ENCODE measurements at regions not wholly inside any gene's neighbourhood (a gene's known extent, or its start where the extent isn't known, plus 50 kb on each side); places are given as distances from the start of the nearest gene placed in this dataset.

- Histone ChIP-seq H3K9me3 (no peaks in the 10 kb centered on the region), H3K27me3 (no peaks in the 10 kb centered on the region), H3K4me1 (no peaks in the 10 kb centered on the region), H3K36me3 (no peaks in the 10 kb centered on the region), H3K27ac (no peak overlapping the region), H3K4me3 (no peak overlapping the region), H3K9ac (ENCODE audit: low read depth in 2 of 2, low read length in 2 of 2) (no peak overlapping the region)
- intact Hi-C loops (cut with DNase I): no loop called here
- no peak for DNase-seq
- no peak for TF ChIP-seq CTCF (IDR thresholded peaks at IDR 0.05)
Measured at GRCh38 chr7:113446791-113447190, 328.4 kb upstream of the SMIM30 start.

GRCh38 chr7:113446391-113446790 lies 328.0 kb upstream of the SMIM30 start:
- Histone ChIP-seq H3K27ac (no peak overlapping the region), H3K9me3 (no peaks in the 10 kb centered on the region), H3K9ac (ENCODE audit: low read depth in 2 of 2, low read length in 2 of 2) (no peak overlapping the region), H3K4me3 (no peak overlapping the region), H3K4me1 (no peaks in the 10 kb centered on the region), H3K27me3 (no peaks in the 10 kb centered on the region), H3K36me3 (no peaks in the 10 kb centered on the region)
- no peak for TF ChIP-seq CTCF (IDR thresholded peaks at IDR 0.05)
- no peak for DNase-seq
- intact Hi-C loops (cut with DNase I): no loop called here

- no peak for TF ChIP-seq CTCF (IDR thresholded peaks at IDR 0.05)
- Histone ChIP-seq H3K4me1 (no peaks in the 10 kb centered on the region), H3K9ac (ENCODE audit: low read depth in 2 of 2, low read length in 2 of 2) (no peak overlapping the region), H3K36me3 (no peaks in the 10 kb centered on the region), H3K9me3 (no peaks in the 10 kb centered on the region), H3K27ac (no peak overlapping the region), H3K27me3 (no peaks in the 10 kb centered on the region), H3K4me3 (no peak overlapping the region)
- no peak for DNase-seq
- intact Hi-C loops (cut with DNase I): no loop called here
Measured at GRCh38 chr7:113444261-113444660, 325.9 kb upstream of the SMIM30 start.

GRCh38 chr7:113440173-113440572 lies 321.8 kb upstream of the SMIM30 start:
- DNase-seq: no peak
- Histone ChIP-seq H3K27me3 (no peaks in the 10 kb centered on the region), H3K9ac (ENCODE audit: low read depth in 2 of 2, low read length in 2 of 2) (no peak overlapping the region), H3K4me1 (no peaks in the 10 kb centered on the region), H3K36me3 (no peaks in the 10 kb centered on the region), H3K4me3 (no peak overlapping the region), H3K27ac (no peak overlapping the region), H3K9me3 (no peaks in the 10 kb centered on the region)
- intact Hi-C loops (cut with DNase I): no loop called here
- no peak for TF ChIP-seq CTCF (IDR thresholded peaks at IDR 0.05)

GRCh38 chr7:113431406-113431805 lies 313.1 kb upstream of the SMIM30 start:
- TF ChIP-seq CTCF (IDR thresholded peaks at IDR 0.05): no peak
- no peaks in the 10 kb centered on the region for H3K4me1 ChIP-seq

More at GRCh38 chr7:113431406-113431805, 313.1 kb upstream of the SMIM30 start:
- Histone ChIP-seq H3K9me3 (no peaks in the 10 kb centered on the region), H3K9ac (ENCODE audit: low read depth in 2 of 2, low read length in 2 of 2) (no peak overlapping the region), H3K4me3 (no peak overlapping the region), H3K27me3 (no peaks in the 10 kb centered on the region), H3K36me3 (no peaks in the 10 kb centered on the region), H3K27ac (no peak overlapping the region)
- intact Hi-C loops (cut with DNase I): no loop called here
- no peak for DNase-seq
